ENCODE measurements at regions not wholly inside any gene's neighbourhood (a gene's known extent, or its start where the extent isn't known, plus 50 kb on each side); places are given as distances from the start of the nearest gene placed in this dataset.

DNA sequence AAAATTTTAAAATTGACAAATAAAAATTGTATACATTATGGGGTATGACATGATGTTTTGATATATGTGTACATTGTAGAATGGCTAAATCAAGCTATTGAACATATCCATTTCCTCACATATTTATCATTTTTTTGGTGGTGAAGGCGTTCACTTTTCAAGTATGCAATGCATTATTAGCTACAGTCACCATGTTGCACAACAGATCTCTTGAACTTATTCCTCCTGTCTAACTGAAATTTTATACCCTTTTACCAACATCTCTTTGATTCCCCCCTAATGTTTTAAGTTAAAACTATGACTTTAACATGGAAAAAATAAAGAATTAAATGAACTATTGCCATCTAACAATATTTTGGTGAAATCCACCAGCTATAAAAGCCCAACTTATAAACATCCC is 65.2 kb upstream of the UST start:
- TF ChIP-seq, protein P1, sequence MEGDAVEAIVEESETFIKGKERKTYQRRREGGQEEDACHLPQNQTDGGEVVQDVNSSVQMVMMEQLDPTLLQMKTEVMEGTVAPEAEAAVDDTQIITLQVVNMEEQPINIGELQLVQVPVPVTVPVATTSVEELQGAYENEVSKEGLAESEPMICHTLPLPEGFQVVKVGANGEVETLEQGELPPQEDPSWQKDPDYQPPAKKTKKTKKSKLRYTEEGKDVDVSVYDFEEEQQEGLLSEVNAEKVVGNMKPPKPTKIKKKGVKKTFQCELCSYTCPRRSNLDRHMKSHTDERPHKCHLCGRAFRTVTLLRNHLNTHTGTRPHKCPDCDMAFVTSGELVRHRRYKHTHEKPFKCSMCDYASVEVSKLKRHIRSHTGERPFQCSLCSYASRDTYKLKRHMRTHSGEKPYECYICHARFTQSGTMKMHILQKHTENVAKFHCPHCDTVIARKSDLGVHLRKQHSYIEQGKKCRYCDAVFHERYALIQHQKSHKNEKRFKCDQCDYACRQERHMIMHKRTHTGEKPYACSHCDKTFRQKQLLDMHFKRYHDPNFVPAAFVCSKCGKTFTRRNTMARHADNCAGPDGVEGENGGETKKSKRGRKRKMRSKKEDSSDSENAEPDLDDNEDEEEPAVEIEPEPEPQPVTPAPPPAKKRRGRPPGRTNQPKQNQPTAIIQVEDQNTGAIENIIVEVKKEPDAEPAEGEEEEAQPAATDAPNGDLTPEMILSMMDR (conservative IDR thresholded peaks at IDR 0.05 in 1 of 2, IDR thresholded peaks at IDR 0.05 in 1 of 2; ENCODE audit: low read depth in 1 of 2, low read length in 2 of 2) = no peak
- no peak for TF ChIP-seq EZH2 (IDR thresholded peaks at IDR 0.05; ENCODE audit: low read length, missing control alignments)
